NCI-H2196 (cell line): ENCODE measurements at regions not wholly inside any gene's neighbourhood (a gene's known extent, or its start where the extent isn't known, plus 50 kb on each side); places are given as distances from the start of the nearest gene placed in this dataset.

Source experiments
- DNase-seq: peaks from one replicate; lab custom pipeline; 2025; ENCODE audit not compliant: unreplicated experiment; lab: John Stamatoyannopoulos, UW

DNA sequence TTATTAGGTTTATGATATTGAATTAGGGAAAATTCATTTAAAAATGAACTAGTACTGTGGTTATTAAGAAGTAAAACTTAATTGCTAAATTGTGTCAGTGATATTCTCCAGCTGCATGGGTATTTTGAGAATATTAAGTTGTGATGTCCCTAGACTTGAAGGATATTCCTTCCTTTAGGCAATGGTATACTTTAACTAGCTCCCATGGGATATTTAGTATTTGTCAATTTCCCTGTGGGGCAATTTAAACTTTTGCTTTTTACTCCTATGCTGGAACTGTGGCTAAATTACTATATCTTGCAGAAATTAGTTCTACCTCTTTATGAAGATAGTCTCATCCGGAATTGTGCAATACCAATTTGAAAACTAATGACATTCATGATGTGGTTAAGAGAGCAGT, 151.6 kb upstream of the CSNK1A1L start:
- DNase-seq = no peak

DNA sequence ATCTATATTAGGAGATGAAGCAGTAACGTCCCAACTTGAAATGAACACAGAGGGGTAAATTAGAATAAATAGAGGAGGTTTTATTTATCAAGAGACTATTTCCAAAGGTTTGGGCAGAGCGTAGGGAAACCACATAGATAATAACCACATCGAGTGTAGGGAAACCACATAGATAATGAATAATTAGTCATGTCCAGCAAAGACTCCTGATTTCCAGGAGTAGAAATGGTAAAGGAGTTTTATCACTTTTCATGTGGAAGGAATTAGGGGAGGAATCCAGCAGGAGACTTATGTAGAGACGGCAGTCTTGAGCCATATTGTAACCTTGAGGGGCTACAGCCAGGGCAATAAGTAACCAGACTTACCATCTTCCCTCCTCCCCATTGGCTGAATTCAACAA, 136.3 kb upstream of the CSNK1A1L start:
- DNase-seq = no peak

DNA sequence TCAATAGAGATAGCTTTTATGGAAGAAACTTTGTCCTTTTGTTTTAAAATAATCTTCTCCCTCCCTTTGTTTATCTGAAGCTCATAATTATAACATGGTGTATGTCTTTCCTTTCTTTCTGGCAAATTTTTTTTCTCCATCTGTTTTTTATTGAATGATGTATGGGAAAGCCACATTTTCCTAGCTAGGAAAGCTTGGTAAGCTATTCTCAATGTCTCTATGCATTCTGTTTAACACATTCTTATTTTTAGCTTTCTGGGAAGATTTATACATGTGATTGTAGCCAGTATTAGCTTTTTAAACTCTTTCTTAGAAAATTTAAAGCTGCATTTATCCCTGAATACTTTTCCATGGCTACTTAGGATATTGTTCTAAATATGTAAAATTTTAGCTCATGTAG, 124.9 kb upstream of the CSNK1A1L start:
- no peak for DNase-seq

DNA sequence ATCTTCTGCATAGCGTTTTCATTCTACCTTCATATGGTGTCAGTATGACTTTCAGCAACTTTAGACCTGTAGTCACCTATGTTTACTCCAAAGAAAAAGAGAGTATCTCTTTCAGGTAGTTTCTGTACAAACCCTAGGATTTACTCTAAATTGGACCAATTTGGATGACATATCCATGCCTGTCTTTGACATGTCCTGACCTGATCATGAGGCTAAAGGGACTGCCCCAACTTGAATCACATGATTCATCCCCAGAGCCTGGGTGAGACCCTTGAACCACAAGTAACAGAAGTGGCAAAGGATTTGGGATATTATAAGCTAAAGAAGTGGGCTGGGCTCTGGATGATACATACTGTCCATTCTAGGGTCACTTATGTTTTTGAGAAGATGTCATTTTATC, 124.5 kb upstream of the CSNK1A1L start:
- DNase-seq = no peak

DNA sequence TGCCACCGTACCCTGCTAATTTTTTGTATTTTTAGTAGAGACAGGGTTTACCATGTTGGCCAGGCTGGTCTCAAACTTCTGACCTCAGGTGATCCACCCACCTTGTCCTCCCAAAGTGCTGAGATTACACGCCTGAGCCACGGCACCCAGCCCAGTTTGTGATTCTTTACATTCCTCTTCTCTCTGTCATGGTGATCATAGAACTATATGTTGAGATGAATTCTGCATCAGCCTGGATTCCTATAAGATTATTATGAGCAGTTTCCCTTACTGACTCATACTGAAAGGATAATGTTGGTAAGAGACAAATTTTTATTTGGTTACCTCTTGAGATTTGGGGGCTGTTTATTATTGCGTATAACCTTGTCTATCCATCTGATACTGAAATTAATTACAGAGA, 121.5 kb upstream of the CSNK1A1L start:
- DNase-seq = no peak

DNA sequence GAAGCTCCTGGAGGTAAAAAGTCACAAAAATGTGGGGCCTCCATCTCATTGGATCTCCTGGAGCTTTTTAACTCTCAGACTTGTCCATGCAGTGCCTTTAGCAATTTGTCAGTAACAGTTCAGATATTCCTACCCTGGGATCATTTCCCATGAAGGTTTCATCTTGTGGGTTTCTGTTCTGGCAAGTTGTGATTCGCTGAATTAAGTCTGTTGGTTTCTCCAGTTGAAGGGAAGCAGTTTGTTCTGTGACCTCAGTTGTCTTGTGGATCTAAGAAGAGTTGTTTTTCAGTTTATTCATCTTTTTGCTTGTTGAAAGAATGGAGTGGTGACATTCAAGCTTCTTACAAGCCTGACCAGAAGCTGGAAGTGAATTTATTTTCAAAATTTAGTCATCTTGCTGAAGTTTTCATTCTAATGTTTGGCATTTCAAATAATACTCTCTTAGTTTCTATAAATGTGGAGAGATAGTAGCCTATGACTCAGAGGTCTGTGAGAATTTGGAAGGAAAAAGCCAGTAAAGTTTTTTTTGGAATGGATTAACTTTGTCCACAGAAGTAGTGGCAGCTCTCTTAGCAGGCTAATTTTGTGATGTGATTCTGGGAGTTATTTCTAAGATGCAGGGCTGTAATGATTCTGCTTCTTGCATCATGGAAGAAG, 120.1 kb upstream of the CSNK1A1L start:
- DNase-seq = no peak

DNA sequence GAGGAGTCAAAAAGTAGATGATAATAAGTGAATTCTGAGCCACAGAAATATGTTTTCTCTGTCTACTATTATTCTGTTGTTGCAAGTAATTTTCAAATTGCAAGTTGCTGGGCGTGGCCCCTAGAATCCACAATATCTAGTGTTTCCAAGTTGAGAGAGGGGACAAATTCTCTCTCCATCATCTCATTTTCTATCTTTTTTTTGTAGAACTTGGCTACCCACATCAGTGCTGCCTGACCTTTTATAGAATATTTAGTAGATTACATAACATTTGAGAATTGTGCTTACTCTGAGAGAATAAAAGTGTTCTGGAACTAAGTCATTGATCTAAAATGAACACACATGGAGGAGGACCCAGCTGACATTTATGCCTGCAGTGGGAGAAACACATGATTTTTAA, 110.9 kb upstream of the CSNK1A1L start:
- DNase-seq = no peak

DNA sequence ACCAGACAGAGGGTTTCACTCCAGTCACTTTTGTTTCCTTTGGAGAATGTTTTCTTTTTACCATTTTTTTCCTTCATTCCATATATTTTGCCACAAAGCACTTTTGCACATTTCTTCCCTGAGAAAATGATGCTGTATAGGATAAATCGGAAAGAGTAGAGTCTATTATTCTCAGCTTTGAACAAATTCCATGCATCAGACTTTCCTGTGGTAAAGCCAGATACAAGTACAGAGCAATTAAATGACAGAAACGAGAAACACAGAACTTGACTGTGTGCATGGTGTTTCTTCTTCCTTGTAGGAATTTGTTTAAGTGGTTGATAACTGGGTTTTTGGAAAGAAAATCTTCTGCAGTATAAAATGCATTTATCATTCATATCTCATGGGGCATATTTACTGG, 107.4 kb upstream of the CSNK1A1L start:
- DNase-seq = no peak

DNA sequence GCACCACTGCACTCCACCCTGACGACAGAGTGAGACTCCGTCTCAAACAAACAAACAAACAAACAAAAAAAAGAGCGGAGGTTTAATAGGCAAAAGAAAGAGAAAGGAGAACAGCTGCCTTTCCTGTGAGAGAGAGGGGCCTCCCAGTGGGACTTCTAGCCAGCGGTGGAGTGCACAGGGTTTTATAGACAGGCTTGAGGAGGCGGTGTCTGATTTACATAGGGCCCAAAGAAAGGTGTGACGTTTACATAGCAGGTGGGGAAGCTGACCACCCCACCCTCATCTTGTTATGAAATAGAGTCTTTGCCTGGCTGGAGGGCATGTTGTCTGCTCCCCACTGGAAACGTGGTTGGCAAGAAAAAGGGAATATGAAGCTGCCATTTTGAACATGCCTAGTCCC, 106.0 kb upstream of the CSNK1A1L start:
- no peak for DNase-seq

DNA sequence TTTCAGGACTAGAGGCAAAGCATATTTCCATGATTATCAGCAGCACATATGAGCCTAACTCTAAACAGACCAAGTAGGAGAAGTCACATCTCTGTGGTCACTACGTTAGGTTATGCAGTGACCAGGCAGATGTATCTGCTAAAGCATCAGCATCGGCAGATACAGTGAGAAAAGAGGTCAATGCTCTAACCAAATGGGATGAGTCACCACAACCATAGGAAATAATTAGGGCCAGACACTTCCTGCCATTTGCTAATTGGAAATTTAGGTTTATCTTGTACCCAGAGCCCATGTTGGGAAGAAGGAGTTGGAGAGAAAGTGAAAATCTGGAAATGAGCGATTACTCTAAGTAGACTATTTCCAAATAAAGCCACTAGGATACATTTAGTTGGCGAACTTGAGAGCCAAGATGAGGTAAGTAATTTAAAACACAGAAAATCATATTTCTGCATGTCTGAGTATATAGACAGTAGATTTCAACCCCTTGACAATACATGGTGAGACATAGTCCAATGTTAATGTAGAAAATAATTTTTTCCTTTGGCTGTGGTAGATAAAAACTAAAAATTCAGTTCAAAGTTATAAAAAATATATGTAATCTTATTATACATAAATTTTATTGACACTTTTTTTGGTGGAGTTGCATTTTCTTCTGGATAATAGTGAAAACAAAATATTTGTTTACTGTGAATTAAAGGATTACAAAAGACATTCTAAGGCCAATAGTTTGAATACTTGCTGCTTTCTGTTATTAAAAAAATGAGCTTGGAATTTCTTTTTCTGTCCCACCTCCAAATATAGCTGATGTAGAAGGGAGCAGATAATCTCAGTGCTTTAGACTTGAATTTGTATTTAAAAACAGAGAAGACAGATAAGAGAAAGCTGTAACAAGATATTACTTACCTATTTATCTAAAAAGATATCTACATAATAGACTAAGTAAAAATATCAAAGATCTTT, 104.4 kb upstream of the CSNK1A1L start:
- no peak for DNase-seq

DNA sequence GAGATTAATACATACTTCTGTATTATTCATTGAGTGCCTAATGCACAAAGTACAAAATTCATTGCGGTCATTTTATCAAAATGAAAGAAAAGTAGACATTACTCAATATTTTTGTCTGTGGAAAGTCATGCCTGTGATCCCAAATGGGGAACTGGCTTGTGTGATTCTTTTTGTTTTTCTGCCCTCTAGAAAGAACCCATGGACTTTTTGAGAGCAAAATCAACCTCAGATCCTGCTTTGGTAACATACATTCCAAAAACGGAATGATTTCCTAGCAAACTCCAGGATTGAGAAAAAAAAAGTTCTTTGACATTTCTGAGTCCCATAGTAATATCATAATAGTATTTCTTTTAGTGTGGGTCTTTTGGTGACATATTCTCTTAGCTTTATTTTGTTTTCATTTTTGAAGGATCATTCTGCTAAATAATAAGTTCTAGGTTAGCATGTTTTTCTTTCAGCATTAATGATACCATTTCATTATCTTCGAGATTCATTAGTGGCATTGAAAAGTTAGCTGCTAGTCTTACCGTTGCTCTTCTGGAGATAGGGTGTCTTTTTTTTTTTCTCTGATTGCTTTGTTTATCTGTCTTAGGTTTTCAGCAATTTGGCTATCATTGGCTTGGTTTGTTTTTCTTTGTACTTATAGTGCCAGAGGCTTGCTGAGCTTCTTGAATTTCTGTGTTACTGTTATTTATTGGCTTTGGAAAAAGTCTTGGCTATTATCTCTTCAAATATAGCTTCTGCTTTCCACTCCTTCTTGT, 102.4 kb upstream of the CSNK1A1L start:
- DNase-seq = no peak

DNA sequence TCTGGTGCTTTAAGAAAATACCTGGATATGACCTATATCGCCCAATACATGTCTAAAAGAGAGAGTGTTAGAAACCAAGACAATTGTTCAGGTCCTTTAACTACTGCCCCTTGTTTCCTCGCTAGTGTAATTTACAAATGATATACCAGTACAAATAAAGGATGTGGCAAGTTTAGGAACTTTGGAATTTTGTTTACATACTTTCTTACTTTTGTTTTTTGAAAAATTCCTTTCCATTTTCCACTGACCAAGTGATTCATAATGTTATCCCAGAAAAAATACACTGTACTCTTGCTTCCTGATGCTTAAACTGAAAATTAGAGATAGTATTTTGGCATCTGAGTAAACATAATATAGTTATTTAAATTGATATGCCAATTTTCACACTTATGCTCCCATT, 96.8 kb upstream of the CSNK1A1L start:
- no peak for DNase-seq

DNA sequence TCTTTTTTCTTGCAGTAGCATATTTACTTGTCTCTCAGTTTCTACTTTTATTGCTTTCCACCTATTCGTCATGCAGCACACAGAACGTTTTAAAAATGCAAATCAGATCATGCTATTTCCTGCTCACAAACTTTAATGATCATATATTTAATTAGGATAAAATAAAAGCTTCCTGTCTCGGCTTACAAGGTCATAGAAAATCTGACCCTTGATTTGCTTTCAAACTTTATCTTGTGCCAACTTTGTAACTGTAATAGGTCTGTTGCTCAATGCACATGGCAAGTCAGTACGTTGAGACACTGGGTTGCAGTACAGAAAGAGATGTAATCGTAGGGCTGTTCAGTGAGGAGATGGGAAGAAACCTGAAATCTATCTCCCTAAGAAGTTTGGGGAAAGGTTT, 95.6 kb upstream of the CSNK1A1L start:
- no peak for DNase-seq

DNA sequence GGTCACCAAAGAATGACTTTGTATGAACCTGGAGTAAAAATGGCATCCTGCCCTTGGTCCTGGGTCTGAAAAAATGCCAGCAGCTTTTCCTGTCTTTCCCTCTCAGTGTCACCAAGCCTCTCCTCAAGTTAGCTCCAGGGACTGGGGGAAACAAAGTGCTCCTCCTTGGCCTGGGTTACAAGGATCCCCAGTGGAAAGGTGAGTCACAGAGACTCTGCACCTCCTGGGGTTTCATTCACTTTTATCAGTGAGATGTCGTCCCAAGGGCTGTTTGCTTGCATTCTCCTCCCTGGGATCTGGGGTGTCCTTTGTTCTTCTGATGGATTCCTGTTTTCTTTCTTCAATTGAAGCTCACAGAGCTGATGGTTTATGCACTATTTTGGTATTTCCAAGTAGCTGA, 93.2 kb upstream of the CSNK1A1L start:
- no peak for DNase-seq

DNA sequence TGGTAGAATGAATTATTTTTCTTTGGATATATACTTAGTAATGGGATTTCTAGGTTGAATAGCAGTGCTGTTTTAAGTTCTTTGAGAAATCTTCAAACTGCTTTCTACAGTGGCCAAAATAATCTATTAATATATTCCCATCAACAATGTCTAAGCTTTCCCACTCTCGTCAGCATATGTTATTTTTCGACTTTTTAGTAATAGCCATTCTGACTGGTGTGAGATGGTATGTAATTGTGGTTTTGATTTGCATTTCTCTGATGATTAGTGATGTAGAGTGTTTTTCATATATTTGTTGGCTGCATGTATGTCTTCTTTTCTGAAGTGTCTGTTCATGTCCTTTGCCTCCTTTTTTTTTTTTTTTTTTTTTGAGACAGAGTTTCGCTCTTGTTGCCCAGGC, 90.2 kb upstream of the CSNK1A1L start:
- no peak for DNase-seq

DNA sequence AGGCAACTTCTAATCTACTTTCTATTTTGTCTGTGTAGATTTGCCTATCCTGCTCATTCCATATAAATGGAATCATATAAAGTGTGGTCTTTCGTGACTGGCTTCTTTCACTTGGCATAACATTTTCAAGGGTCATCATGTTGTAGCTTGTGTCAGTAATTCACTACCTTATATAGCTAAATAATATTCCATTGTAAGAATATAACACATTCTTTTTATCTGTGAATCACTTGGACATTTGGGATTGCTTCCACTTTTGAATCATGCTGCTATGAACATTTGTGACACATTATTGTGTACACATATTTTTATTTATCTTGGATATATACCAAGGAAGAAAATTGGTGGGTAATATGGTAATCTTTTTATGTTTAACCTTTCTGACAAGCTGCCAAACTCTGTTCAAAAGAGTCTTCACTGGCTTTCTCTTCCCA, 89.0 kb upstream of the CSNK1A1L start:
- peak; percentile 16 for DNase-seq

DNA sequence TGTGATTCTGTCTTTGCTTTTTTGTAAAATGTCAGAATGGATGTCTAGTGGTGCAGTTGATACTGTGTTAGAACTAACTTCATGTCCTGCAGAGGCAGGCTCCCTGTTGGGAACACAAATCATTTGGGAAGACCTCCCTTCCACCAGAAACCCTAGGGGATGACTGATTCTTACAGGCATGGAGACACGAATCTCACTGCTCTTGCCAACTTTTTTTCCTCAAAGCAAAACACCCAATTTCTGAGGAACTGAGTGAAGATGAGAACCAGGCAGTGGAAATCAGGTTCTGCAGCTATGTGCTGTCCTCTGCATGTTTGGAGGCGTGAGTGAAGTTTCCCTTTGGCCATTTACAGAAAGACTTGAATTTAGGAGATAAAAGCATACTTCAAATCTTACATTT, 87.5 kb upstream of the CSNK1A1L start:
- no peak for DNase-seq

DNA sequence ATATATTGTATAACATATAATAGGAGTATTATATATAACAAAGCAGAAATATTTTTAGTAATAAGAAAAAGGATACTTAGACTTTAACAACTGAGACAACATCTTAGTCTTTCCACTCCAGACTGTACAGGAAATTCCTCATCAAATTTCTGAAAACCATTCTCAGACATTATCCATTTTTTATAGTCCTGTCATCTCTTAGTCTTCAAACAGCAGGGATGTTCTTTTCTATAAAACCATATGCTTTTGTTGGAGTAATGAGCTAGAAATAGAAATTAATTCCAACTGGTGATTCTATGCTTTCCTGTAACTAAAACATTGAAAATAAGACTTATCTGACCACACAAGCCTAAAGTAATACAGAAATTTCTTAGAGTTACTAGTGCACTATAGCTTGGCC, 82.2 kb upstream of the CSNK1A1L start:
- no peak for DNase-seq

DNA sequence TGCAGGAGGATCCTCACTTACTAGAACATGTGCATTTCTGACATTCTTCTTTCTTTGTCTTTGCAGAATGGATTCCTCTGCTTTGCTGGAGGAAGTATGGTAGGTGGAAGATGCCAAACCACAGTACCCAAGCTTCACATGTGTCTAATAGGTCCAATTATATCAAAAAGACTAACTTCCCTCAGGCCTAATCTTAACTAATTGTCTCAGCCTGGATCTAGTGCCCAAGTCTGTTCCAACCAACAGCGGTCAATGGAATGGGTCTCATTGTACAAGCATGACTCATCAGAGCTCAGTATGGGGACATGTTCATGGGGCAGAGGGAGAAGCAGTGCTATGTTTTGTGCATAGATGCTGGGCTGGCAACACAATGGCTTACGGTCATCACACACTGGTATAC, 81.6 kb upstream of the CSNK1A1L start:
- no peak for DNase-seq

DNA sequence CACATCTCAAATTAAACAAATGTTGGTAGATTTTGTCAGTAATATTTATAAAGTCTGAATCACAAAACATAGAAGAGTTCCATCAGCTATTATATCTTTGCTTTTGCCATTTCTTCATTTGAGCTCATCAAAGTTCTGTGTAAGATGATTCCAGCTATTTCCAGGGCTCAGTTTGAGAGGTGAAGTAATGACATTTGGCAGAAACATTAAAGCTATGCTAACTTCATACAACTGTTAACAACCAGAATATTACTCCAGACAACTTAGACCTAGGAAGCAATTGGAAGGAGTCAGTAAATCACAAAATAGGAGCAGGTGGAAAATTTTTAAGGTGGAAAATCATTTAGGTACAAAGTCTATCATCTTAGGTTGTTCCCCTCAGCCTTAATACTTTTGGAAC, 76.2 kb upstream of the CSNK1A1L start:
- DNase-seq = no peak

DNA sequence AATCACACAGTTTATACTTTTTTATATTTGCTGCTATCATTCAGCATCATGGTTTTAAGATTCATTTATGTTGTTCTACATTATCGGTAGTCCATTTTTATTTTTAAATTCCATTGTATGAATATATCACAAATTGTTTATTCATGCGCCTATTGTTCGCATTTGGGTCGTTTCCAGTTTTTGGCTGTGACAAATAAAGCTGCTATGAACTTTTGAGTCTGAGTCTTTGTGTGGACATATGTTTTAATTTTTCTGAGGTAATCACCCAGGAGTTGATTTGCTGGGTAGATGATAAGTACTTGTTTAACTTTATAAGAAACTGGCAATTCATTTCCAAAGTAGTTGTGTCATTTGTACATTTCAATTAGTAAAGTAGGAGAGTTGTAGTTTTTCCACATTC, 74.2 kb upstream of the CSNK1A1L start:
- no peak for DNase-seq

DNA sequence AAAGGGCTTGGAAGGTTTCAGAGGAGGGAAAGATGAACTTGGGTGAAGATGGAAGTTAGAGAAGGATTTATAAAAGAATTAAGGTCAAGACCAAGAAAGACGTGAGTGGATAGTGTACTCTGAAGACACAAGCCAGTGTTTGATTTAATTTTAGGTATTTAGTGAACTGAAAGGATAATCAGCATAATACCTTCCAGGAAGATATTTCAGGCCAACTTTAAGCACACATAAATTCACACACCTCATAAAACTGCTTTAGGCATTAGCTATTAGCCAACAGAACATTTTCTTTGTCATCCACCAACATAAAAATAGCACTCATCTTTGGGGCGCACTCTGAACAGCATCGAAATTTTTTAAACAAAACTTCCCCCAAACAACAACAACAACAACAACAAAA, 71.7 kb upstream of the CSNK1A1L start:
- DNase-seq = no peak
